ENCODE measurements at regions not wholly inside any gene's neighbourhood (a gene's known extent, or its start where the extent isn't known, plus 50 kb on each side); places are given as distances from the start of the nearest gene placed in this dataset.

GRCh38 chr3:83122774-83123350 is 1361.4 kb upstream of the GBE1 start:
- DNase-seq (ENCODE audit: low read depth): no peak
- H3K4me3 ChIP-seq (ENCODE audit: control insufficient read depth, low read depth, low read length): no peak overlapping the region
- TF ChIP-seq CTCF (IDR thresholded peaks at IDR 0.05; ENCODE audit: control insufficient read depth, insufficient read depth, low read depth, low read length, missing control alignments): no peak

- no peak for TF ChIP-seq CTCF (IDR thresholded peaks at IDR 0.05; ENCODE audit: control insufficient read depth, insufficient read depth, low read depth, low read length, missing control alignments)
- no peak for DNase-seq (ENCODE audit: low read depth)
- H3K4me3 ChIP-seq (ENCODE audit: control insufficient read depth, low read depth, low read length): no peak overlapping the region
Measured at GRCh38 chr3:83093222-83093572, 1331.8 kb upstream of the GBE1 start.

GRCh38 chr3:83092521-83093221 is 1331.2 kb upstream of the GBE1 start:
- no peak overlapping the region for H3K4me3 ChIP-seq (ENCODE audit: control insufficient read depth, low read depth, low read length)
- no peak for TF ChIP-seq CTCF (IDR thresholded peaks at IDR 0.05; ENCODE audit: control insufficient read depth, insufficient read depth, low read depth, low read length, missing control alignments)
- DNase-seq (ENCODE audit: low read depth): no peak

GRCh38 chr3:83076041-83076440 is 1314.6 kb upstream of the GBE1 start:
- DNase-seq (ENCODE audit: low read depth): no peak
- no peak overlapping the region for H3K4me3 ChIP-seq (ENCODE audit: control insufficient read depth, low read depth, low read length)
- no peak for TF ChIP-seq CTCF (IDR thresholded peaks at IDR 0.05; ENCODE audit: control insufficient read depth, insufficient read depth, low read depth, low read length, missing control alignments)

GRCh38 chr3:83074485-83074884 is 1313.0 kb upstream of the GBE1 start:
- H3K4me3 ChIP-seq (ENCODE audit: control insufficient read depth, low read depth, low read length): no peak overlapping the region
- no peak for DNase-seq (ENCODE audit: low read depth)
- TF ChIP-seq CTCF (IDR thresholded peaks at IDR 0.05; ENCODE audit: control insufficient read depth, insufficient read depth, low read depth, low read length, missing control alignments): no peak

GRCh38 chr3:83065851-83066460 is 1304.5 kb upstream of the GBE1 start:
- no peak for TF ChIP-seq CTCF (IDR thresholded peaks at IDR 0.05; ENCODE audit: control insufficient read depth, insufficient read depth, low read depth, low read length, missing control alignments)
- H3K4me3 ChIP-seq (ENCODE audit: control insufficient read depth, low read depth, low read length): no peak overlapping the region
- no peak for DNase-seq (ENCODE audit: low read depth)
